Vagina (tissue), 2 donors: ENCODE measurements at regions not wholly inside any gene's neighbourhood (a gene's known extent, or its start where the extent isn't known, plus 50 kb on each side); places are given as distances from the start of the nearest gene placed in this dataset.
"Not testable (repeated sequence)": the region's sequence is repeated elsewhere in the genome, so short reads cannot be mapped to it uniquely, and the experiment has no call there.

Experiments used
- CTCF ChIP-seq, 3 experiments: fragments of 450-650 bp in 2 of 3; fragments of 200-600 bp in 1 of 3; sonication (generic) in 1 of 3; IDR thresholded peaks; one replicate each; pipeline ENCODE4 v1.5.1; 2017 to 2019; ENCODE audit warnings: antibody characterized with exemption in 3 of 3, mild to moderate bottlenecking in 2 of 3, moderate library complexity in 2 of 3
- POLR2A ChIP-seq, 2 donors: fragments of 450-650 bp; IDR thresholded peaks; one replicate each; pipeline ENCODE4 v1.6.1; 2017; ENCODE audit warnings: antibody characterized with exemption in 2 of 2, mild to moderate bottlenecking in 2 of 2, moderate library complexity in 2 of 2

DNA sequence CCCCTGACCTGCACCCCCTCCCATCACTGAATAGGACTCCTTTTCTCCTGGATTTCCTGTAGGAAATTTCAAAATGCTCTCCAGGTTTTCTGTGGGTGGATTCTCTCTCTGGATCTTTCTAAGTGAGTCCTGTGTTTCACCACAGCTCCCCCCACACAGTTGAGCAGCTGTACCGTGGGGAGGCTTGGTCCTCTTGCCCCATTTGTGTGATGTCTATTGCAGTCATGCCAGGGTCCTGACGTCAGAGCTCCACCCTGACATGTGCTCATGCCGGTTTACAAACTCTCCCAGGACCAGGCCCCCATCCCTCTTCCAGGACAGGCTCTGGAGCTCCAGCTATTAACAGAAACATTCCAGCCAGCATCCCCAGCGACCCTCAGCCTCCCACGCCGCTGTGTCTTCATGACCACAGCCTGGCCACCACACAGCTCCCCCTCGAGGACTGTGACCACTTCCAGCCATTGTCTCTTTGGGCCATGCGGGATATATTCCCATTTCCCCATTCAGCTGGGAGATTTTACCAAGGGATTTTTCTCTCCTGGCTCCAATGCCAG, 185.3 kb downstream of the LMLN start:
- TF ChIP-seq CTCF, POLR2A (IDR thresholded peaks at IDR 0.05): not testable (repeated sequence)
